Brain microvascular endothelial cell (primary cell): ENCODE measurements at regions not wholly inside any gene's neighbourhood (a gene's known extent, or its start where the extent isn't known, plus 50 kb on each side); places are given as distances from the start of the nearest gene placed in this dataset.

Source experiments
- DNase-seq: peaks from one replicate; pipeline ENCODE4 v3.0.0-alpha.2; 2020
- H3K27ac ChIP-seq: fragments of 250-450 bp; sonication (Bioruptor Pico); 2 replicates; pipeline ENCODE4 v1.5.1; 2020; ENCODE audit warnings: mild to moderate bottlenecking, moderate library complexity
- H3K27me3 ChIP-seq: fragments of 250-450 bp; sonication (Bioruptor Pico); replicated peaks from 2 replicates; pipeline ENCODE4 v1.5.1; 2020; ENCODE audit warnings: mild to moderate bottlenecking
- H3K36me3 ChIP-seq: fragments of 250-450 bp; sonication (Bioruptor Pico); replicated peaks from 2 replicates; pipeline ENCODE4 v1.5.1; 2020; ENCODE audit warnings: mild to moderate bottlenecking
- H3K4me3 ChIP-seq: 2 replicates; pipeline ENCODE4 v1.5.1; 2011; ENCODE audit warnings: low read depth, mild to moderate bottlenecking, control low read depth, low read length, moderate library complexity
- in situ Hi-C: cut with HindIII; loops from 2 replicates; pipeline ENCODE4 v1.10.0; 2017; ENCODE audit warnings: low sequenced_read_pairs, low pct_ligation_motif_present
- TF ChIP-seq, protein P1 (sequence below): IDR thresholded peaks from 2 replicates; pipeline ENCODE4 v1.5.1; 2011; ENCODE audit warnings: low read depth, mild to moderate bottlenecking, moderate library complexity, low read length, control low read depth, inconsistent platforms; ENCODE audit errors: missing control alignments

DNA sequence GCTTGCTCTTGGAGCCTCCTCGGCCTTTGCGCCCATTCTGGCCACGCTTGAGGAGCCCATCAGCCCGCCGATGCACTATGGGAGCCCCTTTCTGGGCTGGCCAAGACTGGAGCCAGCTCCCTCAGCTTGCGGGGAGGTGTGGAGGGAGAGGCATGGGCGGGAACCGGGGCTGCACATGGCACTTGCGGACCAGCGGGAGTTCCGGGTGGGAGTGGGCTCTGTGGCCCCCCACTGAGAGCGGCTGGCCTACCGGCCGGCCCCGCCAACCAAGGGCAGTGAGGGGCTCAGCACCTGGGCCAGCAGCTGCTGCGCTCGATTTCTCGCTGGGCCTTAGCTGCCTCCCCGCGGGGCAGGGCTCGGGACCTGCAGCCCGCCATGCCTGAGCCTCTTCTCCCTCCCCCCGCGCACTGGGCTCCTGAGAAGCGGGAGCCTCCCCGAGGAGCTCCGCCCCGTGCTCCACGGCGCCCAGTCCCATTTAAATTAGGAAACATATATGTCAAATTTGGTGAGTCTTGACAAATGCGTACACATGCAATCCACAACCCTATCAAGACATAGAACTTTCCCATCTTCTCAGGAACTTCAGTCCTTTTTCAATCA, 97.6 kb upstream of the CNTN3 start:
- no peak for DNase-seq
- in situ Hi-C loops: no loop called here
- Histone ChIP-seq H3K27me3 (no peaks in the 10 kb centered on the region), H3K27ac (no peak overlapping the region), H3K36me3 (no peaks in the 10 kb centered on the region), H3K4me3 (no peak overlapping the region)
- TF ChIP-seq, protein P1, sequence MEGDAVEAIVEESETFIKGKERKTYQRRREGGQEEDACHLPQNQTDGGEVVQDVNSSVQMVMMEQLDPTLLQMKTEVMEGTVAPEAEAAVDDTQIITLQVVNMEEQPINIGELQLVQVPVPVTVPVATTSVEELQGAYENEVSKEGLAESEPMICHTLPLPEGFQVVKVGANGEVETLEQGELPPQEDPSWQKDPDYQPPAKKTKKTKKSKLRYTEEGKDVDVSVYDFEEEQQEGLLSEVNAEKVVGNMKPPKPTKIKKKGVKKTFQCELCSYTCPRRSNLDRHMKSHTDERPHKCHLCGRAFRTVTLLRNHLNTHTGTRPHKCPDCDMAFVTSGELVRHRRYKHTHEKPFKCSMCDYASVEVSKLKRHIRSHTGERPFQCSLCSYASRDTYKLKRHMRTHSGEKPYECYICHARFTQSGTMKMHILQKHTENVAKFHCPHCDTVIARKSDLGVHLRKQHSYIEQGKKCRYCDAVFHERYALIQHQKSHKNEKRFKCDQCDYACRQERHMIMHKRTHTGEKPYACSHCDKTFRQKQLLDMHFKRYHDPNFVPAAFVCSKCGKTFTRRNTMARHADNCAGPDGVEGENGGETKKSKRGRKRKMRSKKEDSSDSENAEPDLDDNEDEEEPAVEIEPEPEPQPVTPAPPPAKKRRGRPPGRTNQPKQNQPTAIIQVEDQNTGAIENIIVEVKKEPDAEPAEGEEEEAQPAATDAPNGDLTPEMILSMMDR: no peak

DNA sequence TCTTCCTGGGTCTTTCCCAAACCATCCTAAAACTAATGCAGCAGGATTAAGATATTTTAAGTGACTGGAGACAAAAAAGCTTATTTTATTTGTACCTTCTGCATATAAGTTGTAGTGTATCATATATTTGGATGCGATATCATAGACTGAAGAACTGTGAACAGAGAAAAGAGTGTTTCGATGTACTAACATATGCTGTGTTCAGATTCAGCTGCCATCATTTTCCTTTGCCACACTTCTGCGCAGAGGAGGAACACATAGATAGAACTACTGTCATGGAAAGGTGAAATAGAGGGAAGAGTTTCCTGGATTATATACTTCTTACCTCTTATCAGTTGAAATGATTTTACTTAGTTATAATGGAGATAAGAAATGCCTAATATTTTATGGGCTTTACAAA, 95.5 kb upstream of the CNTN3 start:
- in situ Hi-C loops: no loop called here
- TF ChIP-seq, protein P1: no peak
- Histone ChIP-seq H3K4me3 (no peak overlapping the region), H3K36me3 (no peaks in the 10 kb centered on the region), H3K27me3 (no peaks in the 10 kb centered on the region), H3K27ac (no peak overlapping the region)
- DNase-seq: no peak

DNA sequence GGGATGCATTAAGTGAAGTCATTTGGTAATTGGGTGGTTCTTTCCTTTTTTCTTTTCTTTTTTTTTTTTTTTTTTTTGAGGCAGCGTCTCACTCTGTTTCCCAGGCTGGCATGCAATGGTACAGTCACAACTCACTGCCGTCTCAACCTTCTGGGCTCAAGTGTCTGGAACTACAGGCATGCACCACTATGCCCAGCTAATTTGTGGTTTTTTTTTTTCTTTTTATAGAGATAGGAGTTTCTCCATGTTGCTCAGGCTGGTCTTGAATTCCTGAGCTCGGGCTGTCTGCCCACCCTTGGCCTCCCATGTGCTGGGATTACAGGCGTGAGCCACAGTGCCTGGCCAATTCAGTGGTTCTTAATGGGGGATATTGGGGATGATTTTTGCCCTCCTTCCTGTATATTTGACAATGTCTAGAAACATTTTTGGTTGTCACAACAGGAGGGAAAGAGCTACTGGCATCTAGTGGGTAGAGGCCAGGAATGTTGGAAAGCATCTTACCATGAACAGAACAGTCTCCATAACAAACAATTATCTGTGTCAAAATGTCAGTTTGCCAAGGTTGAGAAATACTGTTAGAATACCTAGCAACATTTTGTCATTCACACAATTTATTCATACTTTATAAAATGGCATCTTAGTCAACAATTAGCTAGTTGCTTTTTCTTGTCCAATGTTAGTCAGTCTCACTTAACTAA, 79.4 kb upstream of the CNTN3 start:
- H3K27me3 ChIP-seq: no peaks in the 10 kb centered on the region
- no peak for DNase-seq
- in situ Hi-C loops: no loop called here
- no peaks in the 10 kb centered on the region for H3K36me3 ChIP-seq
- TF ChIP-seq, protein P1: no peak
- no peak overlapping the region for H3K27ac ChIP-seq
- no peak overlapping the region for H3K4me3 ChIP-seq

DNA sequence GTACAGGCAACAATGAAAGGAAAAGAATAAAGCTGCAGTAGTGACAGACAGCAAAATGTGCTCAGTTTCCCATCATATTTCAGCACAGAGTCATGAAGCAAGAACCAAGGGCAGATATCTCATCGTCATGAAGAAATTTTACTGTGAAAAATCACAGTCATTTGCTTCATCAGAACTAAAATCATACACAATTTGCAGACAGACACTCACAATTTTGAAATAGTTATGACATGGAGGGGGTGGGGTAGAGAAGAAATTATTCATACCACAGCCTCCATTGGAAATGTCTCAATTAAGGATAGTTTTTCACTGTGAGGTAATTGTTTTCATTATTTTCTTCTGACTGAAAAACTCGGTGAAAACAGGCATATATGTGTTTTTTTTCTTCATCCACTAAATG, 78.8 kb upstream of the CNTN3 start:
- H3K27ac ChIP-seq: no peak overlapping the region
- no peaks in the 10 kb centered on the region for H3K27me3 ChIP-seq
- in situ Hi-C loops: no loop called here
- TF ChIP-seq, protein P1: no peak
- H3K36me3 ChIP-seq: no peaks in the 10 kb centered on the region
- DNase-seq: no peak
- no peak overlapping the region for H3K4me3 ChIP-seq

DNA sequence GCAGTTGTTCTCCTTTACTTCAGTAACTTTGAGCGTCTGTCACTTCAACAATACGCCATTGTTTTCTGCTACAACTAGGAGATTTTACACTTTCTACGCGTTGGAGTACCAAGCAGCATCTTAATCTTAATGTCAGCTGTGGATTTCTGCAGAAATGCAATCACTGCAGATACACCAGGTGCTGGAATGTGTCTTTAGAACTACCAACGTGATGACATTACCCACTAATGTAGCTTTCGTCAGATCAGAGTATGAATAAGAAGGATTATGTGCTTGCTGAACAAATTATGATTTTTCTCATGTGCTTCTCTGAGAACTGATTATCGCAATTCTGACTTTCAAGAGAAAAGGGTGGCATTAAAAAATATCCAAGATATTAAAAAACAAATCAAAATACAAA, 77.5 kb upstream of the CNTN3 start:
- no peaks in the 10 kb centered on the region for H3K36me3 ChIP-seq
- no peaks in the 10 kb centered on the region for H3K27me3 ChIP-seq
- H3K4me3 ChIP-seq: no peak overlapping the region
- in situ Hi-C loops: no loop called here
- TF ChIP-seq, protein P1: no peak
- no peak overlapping the region for H3K27ac ChIP-seq
- no peak for DNase-seq

DNA sequence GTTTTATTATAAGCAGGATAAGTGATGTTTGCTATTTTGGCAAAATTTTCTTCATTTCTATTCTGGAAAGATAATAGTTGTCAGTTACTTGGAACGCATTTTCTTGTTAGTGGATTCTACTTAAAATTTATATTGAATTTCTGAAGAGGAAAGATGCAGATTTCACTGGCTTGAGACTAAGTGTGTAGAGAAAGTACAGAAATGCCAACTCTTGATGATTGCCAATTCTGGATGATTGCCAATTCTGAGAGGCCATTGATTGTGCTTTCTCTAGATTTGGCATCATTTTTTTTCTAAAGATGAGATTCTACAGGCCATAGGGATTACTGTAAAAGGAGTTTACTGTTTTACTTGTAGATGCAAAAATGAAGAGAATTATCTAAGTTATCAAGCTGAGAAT, 58.9 kb upstream of the CNTN3 start:
- no peak for DNase-seq
- TF ChIP-seq, protein P1: no peak
- no peaks in the 10 kb centered on the region for H3K36me3 ChIP-seq
- in situ Hi-C loops: no loop called here
- H3K27me3 ChIP-seq: no peaks in the 10 kb centered on the region
- no peak overlapping the region for H3K27ac ChIP-seq
- no peak overlapping the region for H3K4me3 ChIP-seq
